ENCODE measurements at regions not wholly inside any gene's neighbourhood (a gene's known extent, or its start where the extent isn't known, plus 50 kb on each side); places are given as distances from the start of the nearest gene placed in this dataset.

GRCh38 chr1:193674292-193674944 is 488.0 kb upstream of the B3GALT2 start:
- TF ChIP-seq CEBPB (IDR thresholded peaks at IDR 0.05; ENCODE audit: borderline replicate concordance in 1 of 2, low read depth in 2 of 2, low read length in 2 of 2): no peak
- no peak for TF ChIP-seq ASH2L (IDR thresholded peaks at IDR 0.05; ENCODE audit: borderline replicate concordance, low read depth)
- no peak for TF ChIP-seq REST (IDR thresholded peaks at IDR 0.05; ENCODE audit: low read depth, low read length)
- TF ChIP-seq POLR2A (IDR thresholded peaks at IDR 0.05; ENCODE audit: low read depth, low read length): no peak
- TF ChIP-seq CUX1 (IDR thresholded peaks at IDR 0.05; ENCODE audit: insufficient replicate concordance, low read depth, low read length): no peak
- no peak for TF ChIP-seq FOS (IDR thresholded peaks at IDR 0.05; ENCODE audit: borderline replicate concordance, extremely low read depth, insufficient read length)
- no peak for TF ChIP-seq SMAD1 (IDR thresholded peaks at IDR 0.05; ENCODE audit: low read depth, partially characterized antibody)
- TF ChIP-seq CTCF (IDR thresholded peaks at IDR 0.05 in 2 of 3, conservative IDR thresholded peaks at IDR 0.05 in 1 of 3; ENCODE audit: control insufficient read depth in 2 of 3, extremely low read depth in 1 of 3, insufficient read depth in 1 of 3, low read depth in 3 of 3, low read length in 3 of 3): no peak
